ENCODE measurements at regions not wholly inside any gene's neighbourhood (a gene's known extent, or its start where the extent isn't known, plus 50 kb on each side); places are given as distances from the start of the nearest gene placed in this dataset.
A peak's percentile ranks its signal among the peaks of the same experiment; 100 is the strongest.

DNA sequence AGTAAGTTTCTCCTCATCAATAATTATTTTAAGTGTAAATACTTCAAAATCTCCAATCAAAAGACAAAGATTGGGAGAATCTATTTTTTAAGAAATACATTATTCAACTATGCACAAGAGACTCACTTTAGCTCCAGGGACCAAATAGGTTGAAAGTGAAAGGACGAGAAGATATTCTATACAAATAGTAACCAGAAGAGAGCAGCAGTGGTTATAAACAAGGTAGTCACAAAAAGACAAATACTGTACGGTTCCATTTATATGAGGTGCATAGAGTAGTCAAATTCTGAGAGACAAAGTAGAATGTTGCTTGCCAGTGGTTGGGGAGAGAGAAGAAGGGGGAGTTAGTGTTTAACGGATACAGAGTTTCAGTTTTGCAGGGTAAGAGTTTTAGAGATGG is 69.8 kb downstream of the POU3F3 start:
- TF ChIP-seq, protein P1, sequence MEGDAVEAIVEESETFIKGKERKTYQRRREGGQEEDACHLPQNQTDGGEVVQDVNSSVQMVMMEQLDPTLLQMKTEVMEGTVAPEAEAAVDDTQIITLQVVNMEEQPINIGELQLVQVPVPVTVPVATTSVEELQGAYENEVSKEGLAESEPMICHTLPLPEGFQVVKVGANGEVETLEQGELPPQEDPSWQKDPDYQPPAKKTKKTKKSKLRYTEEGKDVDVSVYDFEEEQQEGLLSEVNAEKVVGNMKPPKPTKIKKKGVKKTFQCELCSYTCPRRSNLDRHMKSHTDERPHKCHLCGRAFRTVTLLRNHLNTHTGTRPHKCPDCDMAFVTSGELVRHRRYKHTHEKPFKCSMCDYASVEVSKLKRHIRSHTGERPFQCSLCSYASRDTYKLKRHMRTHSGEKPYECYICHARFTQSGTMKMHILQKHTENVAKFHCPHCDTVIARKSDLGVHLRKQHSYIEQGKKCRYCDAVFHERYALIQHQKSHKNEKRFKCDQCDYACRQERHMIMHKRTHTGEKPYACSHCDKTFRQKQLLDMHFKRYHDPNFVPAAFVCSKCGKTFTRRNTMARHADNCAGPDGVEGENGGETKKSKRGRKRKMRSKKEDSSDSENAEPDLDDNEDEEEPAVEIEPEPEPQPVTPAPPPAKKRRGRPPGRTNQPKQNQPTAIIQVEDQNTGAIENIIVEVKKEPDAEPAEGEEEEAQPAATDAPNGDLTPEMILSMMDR (IDR thresholded peaks at IDR 0.05; ENCODE audit: low read length), result peak; percentile 15
- no peak for TF ChIP-seq EZH2phosphoT487 (IDR thresholded peaks at IDR 0.05; ENCODE audit: low read length)
- TF ChIP-seq EZH2 (optimal IDR thresholded peaks at IDR 0.05; ENCODE audit: low read depth, low read length), result no peak
